IMR-90 (cell line): ENCODE measurements at regions not wholly inside any gene's neighbourhood (a gene's known extent, or its start where the extent isn't known, plus 50 kb on each side); places are given as distances from the start of the nearest gene placed in this dataset.

Experiments
- ATAC-seq: fragments of 200-7000 bp; cut with Tn5 transposase; 2 replicates; pipeline ENCODE4 v1.9.1; 2020; ENCODE audit warnings: low read depth, mild to moderate bottlenecking, moderate library complexity
- BruUV-seq: library from RNA; stranded (reverse); fragments of 400-500 nt; replicated peaks from 2 replicates; lab custom pipeline; 2021; lab: Mats Ljungman, UMichigan
- CTCF ChIA-PET: fragments of 300-600 bp; formaldehyde crosslinking; extraction: SDS; loops from one replicate; lab custom pipeline; 2021; ENCODE audit warnings: antibody characterized with exemption; lab: Yijun Ruan, JAX
- POLR2A ChIA-PET: fragments of 300-600 bp; sonication (Branson Sonifier 250); formaldehyde crosslinking; loops from one replicate; lab custom pipeline; 2022; ENCODE audit warnings: antibody characterized with exemption; ENCODE audit not compliant: unreplicated experiment; lab: Charles Lee
- DNase-seq: peaks from one replicate; pipeline ENCODE4 v3.0.0; 2013
- H2AFZ ChIP-seq: replicated peaks from 2 replicates; pipeline ENCODE3; 2013; ENCODE audit warnings: low read length, mild to moderate bottlenecking; ENCODE audit not compliant: poor library complexity
- H2AK5ac ChIP-seq: 2 replicates; pipeline ENCODE4 v1.6.1; 2013; ENCODE audit warnings: low read depth, low read length, inconsistent platforms
- H2AK9ac ChIP-seq: replicated peaks from 2 replicates; pipeline ENCODE3; 2013; ENCODE audit warnings: mild to moderate bottlenecking, low read depth, low read length, moderate library complexity; ENCODE audit not compliant: poor library complexity
- H2BK120ac ChIP-seq: 2 replicates; pipeline ENCODE4 v1.6.1; 2013; ENCODE audit warnings: low read depth, low read length, inconsistent platforms
- H2BK15ac ChIP-seq: 3 replicates; pipeline ENCODE4 v1.6.1; 2013; ENCODE audit warnings: low read depth, low read length, inconsistent platforms
- H2BK20ac ChIP-seq: 2 replicates; pipeline ENCODE4 v1.6.1; 2013; ENCODE audit warnings: low read depth, mild to moderate bottlenecking, inconsistent platforms, low read length, moderate library complexity
- H2BK5ac ChIP-seq: 2 replicates; pipeline ENCODE4 v1.6.1; 2013; ENCODE audit warnings: mild to moderate bottlenecking, low read depth, low read length, inconsistent platforms; ENCODE audit not compliant: poor library complexity, severe bottlenecking
- H3K14ac ChIP-seq: replicated peaks from 2 replicates; pipeline ENCODE4 v1.6.1; 2013; ENCODE audit warnings: low read depth, low read length, inconsistent platforms
- H3K18ac ChIP-seq: 2 replicates; pipeline ENCODE4 v1.6.1; 2013; ENCODE audit warnings: low read depth, low read length, control low read depth
- H3K23ac ChIP-seq: 2 replicates; pipeline ENCODE4 v1.6.1; 2013; ENCODE audit warnings: low read depth, low read length, inconsistent platforms
- H3K27ac ChIP-seq: 2 replicates; pipeline ENCODE4 v1.5.1; 2013; ENCODE audit warnings: mild to moderate bottlenecking, control low read depth, low read length; ENCODE audit not compliant: insufficient read depth
- H3K27me3 ChIP-seq: 2 replicates; pipeline ENCODE4 v1.6.1; 2013; ENCODE audit warnings: low read length; ENCODE audit not compliant: control insufficient read depth, insufficient read depth
- H3K36me3 ChIP-seq: 2 replicates; pipeline ENCODE4 v1.6.1; 2013; ENCODE audit warnings: low read length, mixed read lengths; ENCODE audit not compliant: control insufficient read depth, insufficient read depth
- H3K4ac ChIP-seq: 2 replicates; pipeline ENCODE4 v1.6.1; 2013; ENCODE audit warnings: low read depth, low read length, inconsistent platforms
- H3K4me1 ChIP-seq: 2 replicates; pipeline ENCODE4 v1.6.1; 2013; ENCODE audit warnings: low read length, mixed read lengths; ENCODE audit not compliant: control insufficient read depth, insufficient read depth
- H3K4me2 ChIP-seq: 2 replicates; pipeline ENCODE4 v1.6.1; 2013; ENCODE audit warnings: low read depth, mild to moderate bottlenecking, control low read depth, low read length, moderate library complexity
- H3K4me3 ChIP-seq: 2 replicates; pipeline ENCODE4 v1.5.1; 2013; ENCODE audit warnings: low read depth, mild to moderate bottlenecking, control low read depth, low read length, moderate library complexity; ENCODE audit not compliant: insufficient read depth
- H3K56ac ChIP-seq: 2 replicates; pipeline ENCODE4 v1.6.1; 2013; ENCODE audit warnings: low read length, inconsistent platforms; ENCODE audit not compliant: insufficient read depth; ENCODE audit errors: extremely low read depth
- H3K79me1 ChIP-seq, 2 experiments: 2 replicates each; pipeline ENCODE4 v1.6.1; 2013; ENCODE audit warnings: low read length in 2 of 2, inconsistent platforms in 1 of 2, low read depth in 1 of 2
- H3K9ac ChIP-seq: 2 replicates; pipeline ENCODE4 v1.6.1; 2013; ENCODE audit warnings: low read depth, low read length, control low read depth
- H3K9me1 ChIP-seq: 2 replicates; pipeline ENCODE4 v1.6.1; 2013; ENCODE audit warnings: low read length, inconsistent platforms; ENCODE audit not compliant: insufficient read depth
- H3K9me3 ChIP-seq: 2 replicates; pipeline ENCODE4 v1.6.1; 2013; ENCODE audit warnings: low read length; ENCODE audit not compliant: control insufficient read depth, insufficient read depth
- H4K20me1 ChIP-seq: 2 replicates; pipeline ENCODE4 v1.6.1; 2013; ENCODE audit warnings: low read length, inconsistent platforms; ENCODE audit not compliant: insufficient read depth
- H4K5ac ChIP-seq: 2 replicates; pipeline ENCODE4 v1.6.1; 2013; ENCODE audit warnings: mild to moderate bottlenecking, low read depth, low read length, control low read depth
- H4K8ac ChIP-seq, 2 experiments: 2 replicates each; pipeline ENCODE4 v1.6.1; 2013; ENCODE audit warnings: low read depth in 2 of 2, low read length in 2 of 2, control low read depth in 1 of 2, inconsistent platforms in 1 of 2
- H4K91ac ChIP-seq: 2 replicates; pipeline ENCODE4 v1.6.1; 2013; ENCODE audit warnings: low read depth, low read length, inconsistent platforms; ENCODE audit not compliant: insufficient read depth
- BHLHE40 ChIP-seq: fragments of 150-350 bp; IDR thresholded peaks from 2 replicates; pipeline ENCODE4 v1.6.1; 2016; ENCODE audit warnings: mild to moderate bottlenecking, low read depth, low read length
- CEBPB ChIP-seq: IDR thresholded peaks from 2 replicates; pipeline ENCODE4 v1.6.1; 2012; ENCODE audit warnings: low read depth, low read length, improper control_type of control experiment
- CHD1 ChIP-seq: IDR thresholded peaks from 2 replicates; pipeline ENCODE4 v1.6.1; 2012; ENCODE audit warnings: low read depth, low read length, improper control_type of control experiment
- ELK1 ChIP-seq: fragments of 150-350 bp; IDR thresholded peaks from 2 replicates; pipeline ENCODE4 v1.6.1; 2016; ENCODE audit warnings: low read depth, mild to moderate bottlenecking, low read length, moderate library complexity, borderline replicate concordance
- FOS ChIP-seq: fragments of 150-350 bp; IDR thresholded peaks from 2 replicates; pipeline ENCODE4 v1.6.1; 2016; ENCODE audit warnings: low read depth, low read length
- MAFK ChIP-seq: IDR thresholded peaks from 2 replicates; pipeline ENCODE4 v1.6.1; 2012; ENCODE audit warnings: low read depth, low read length, improper control_type of control experiment
- MAZ ChIP-seq: IDR thresholded peaks from 2 replicates; pipeline ENCODE4 v1.6.1; 2012; ENCODE audit warnings: low read depth, mild to moderate bottlenecking, low read length, improper control_type of control experiment, moderate library complexity, borderline replicate concordance
- MXI1 ChIP-seq: IDR thresholded peaks from 2 replicates; pipeline ENCODE4 v1.6.1; 2012; ENCODE audit warnings: low read depth, mild to moderate bottlenecking, low read length, moderate library complexity, borderline replicate concordance
- NFE2L2 ChIP-seq: fragments of 150-350 bp; IDR thresholded peaks from 2 replicates; pipeline ENCODE4 v1.6.1; 2016; ENCODE audit warnings: low read depth, mild to moderate bottlenecking, low read length
- POLR2A ChIP-seq: IDR thresholded peaks from 2 replicates; pipeline ENCODE4 v1.6.1; 2012; ENCODE audit warnings: mild to moderate bottlenecking, low read depth, low read length
- RAD21 ChIP-seq: IDR thresholded peaks from 2 replicates; pipeline ENCODE4 v1.6.1; 2012; ENCODE audit warnings: low read length, improper control_type of control experiment
- RCOR1 ChIP-seq: IDR thresholded peaks from 2 replicates; pipeline ENCODE4 v1.6.1; 2012; ENCODE audit warnings: mild to moderate bottlenecking, low read length, improper control_type of control experiment; ENCODE audit not compliant: insufficient replicate concordance
- RFX5 ChIP-seq: IDR thresholded peaks from 2 replicates; pipeline ENCODE4 v1.8.0; 2012; ENCODE audit warnings: low read depth, mild to moderate bottlenecking, low read length, moderate library complexity
- SMC3 ChIP-seq: fragments of 150-350 bp; IDR thresholded peaks from 2 replicates; pipeline ENCODE4 v1.6.1; 2016; ENCODE audit warnings: low read depth, mild to moderate bottlenecking, antibody characterized with exemption, low read length, moderate library complexity
- WGBS, 2 experiments: methylation state at CpG; one replicate each; pipeline versions ENCODE4 v1.1.5 to v1.1.7; 2013; ENCODE audit warnings: missing lambda C conversion rate in 2 of 2; ENCODE audit not compliant: insufficient read length in 1 of 2; ENCODE audit errors: extremely low coverage in 2 of 2; 5-methylcytosine and 5-hydroxymethylcytosine counted together
- dilution Hi-C: fragments of 300-500 bp; cut with HindIII; formaldehyde crosslinking; loops from one replicate; pipeline ENCODE4 v1.14.3; 2018; ENCODE audit warnings: low sequenced_read_pairs; ENCODE audit not compliant: unreplicated experiment
- in situ Hi-C: fragments of 300-500 bp; cut with MboI; formaldehyde crosslinking; loops from 3 replicates; pipeline ENCODE4 v1.14.3; 2019; ENCODE audit warnings: low sequenced_read_pairs, inconsistent platforms, mixed read lengths
- intact Hi-C: fragments of 100-400 bp; cut with micrococcal nuclease; formaldehyde crosslinking; loops from 2 replicates; pipeline ENCODE4 v1.10.0; 2022
- TF ChIP-seq, protein P1 (sequence below): fragments of 150-350 bp; IDR thresholded peaks from 2 replicates; pipeline ENCODE4 v1.6.1; 2017; ENCODE audit warnings: mild to moderate bottlenecking, antibody characterized with exemption, low read length, low read depth
- TF ChIP-seq, protein P2 (sequence below): conservative IDR thresholded peaks from 2 replicates; pipeline ENCODE4 v1.5.1; 2012; ENCODE audit warnings: mild to moderate bottlenecking, low read depth, low read length, improper control_type of control experiment

DNA sequence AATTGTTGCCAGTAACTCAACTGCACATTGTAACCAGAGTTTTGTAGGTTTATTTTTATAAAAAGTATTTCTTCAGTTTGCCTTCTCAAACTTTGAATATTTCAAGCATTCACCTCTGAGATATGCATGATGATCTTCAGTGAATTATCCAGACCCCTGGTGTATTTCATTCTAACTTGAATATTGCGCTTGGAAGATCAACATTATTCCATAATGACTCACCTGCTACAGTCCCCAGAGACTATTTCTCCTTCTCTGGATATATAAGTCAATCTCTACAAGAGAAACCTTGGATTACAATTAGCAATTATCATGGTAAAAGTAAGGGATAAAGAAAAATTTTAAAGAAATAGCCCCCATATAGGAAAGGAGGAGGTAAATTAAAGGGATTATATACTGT, 1041.0 kb downstream of the TLE1 start:
- Histone ChIP-seq H4K91ac (no peak overlapping the region), H3K27me3 (no peaks in the 10 kb centered on the region), H4K8ac (no peak overlapping the region), H3K4me1 (peaks cover 3% of the 10 kb centered on the region), H3K9me3 (no peaks in the 10 kb centered on the region), H2AFZ (no peak overlapping the region), H2BK15ac (no peak overlapping the region), H3K27ac (no peak overlapping the region), H3K14ac (no peak overlapping the region), H4K20me1 (no peaks in the 10 kb centered on the region), H2AK9ac (no peak overlapping the region), H2BK20ac (no peak overlapping the region), H3K4me3 (no peak overlapping the region), H3K23ac (no peak overlapping the region), H3K18ac (no peak overlapping the region), H3K4me2 (no peak overlapping the region), H3K56ac (no peak overlapping the region), H2BK5ac (no peak overlapping the region), H4K5ac (no peak overlapping the region), H3K36me3 (no peaks in the 10 kb centered on the region), H2BK120ac (no peak overlapping the region), H3K79me1 (no peaks in the 10 kb centered on the region), H3K4ac (no peak overlapping the region), H3K9me1 (no peaks in the 10 kb centered on the region), H3K9ac (no peak overlapping the region), H2AK5ac (no peak overlapping the region)
- BruUV-seq = no TSS peak
- in situ Hi-C loops (no loop called here), intact Hi-C loops (no loop called here), dilution Hi-C loops (no loop called here)
- no peak for TF ChIP-seq FOS
- no peak for TF ChIP-seq RFX5
- no peak for TF ChIP-seq CHD1
- no peak for TF ChIP-seq POLR2A
- TF ChIP-seq MAFK = no peak
- no peak for TF ChIP-seq RAD21
- no peak for TF ChIP-seq ELK1
- no peak for TF ChIP-seq BHLHE40
- TF ChIP-seq MAZ = no peak
- no peak for TF ChIP-seq MXI1
- no peak for TF ChIP-seq RCOR1
- no peak for TF ChIP-seq CEBPB
- TF ChIP-seq NFE2L2 = no peak
- TF ChIP-seq, protein P1, sequence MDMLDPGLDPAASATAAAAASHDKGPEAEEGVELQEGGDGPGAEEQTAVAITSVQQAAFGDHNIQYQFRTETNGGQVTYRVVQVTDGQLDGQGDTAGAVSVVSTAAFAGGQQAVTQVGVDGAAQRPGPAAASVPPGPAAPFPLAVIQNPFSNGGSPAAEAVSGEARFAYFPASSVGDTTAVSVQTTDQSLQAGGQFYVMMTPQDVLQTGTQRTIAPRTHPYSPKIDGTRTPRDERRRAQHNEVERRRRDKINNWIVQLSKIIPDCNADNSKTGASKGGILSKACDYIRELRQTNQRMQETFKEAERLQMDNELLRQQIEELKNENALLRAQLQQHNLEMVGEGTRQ = no peak
- no peak for TF ChIP-seq SMC3
- TF ChIP-seq, protein P2, sequence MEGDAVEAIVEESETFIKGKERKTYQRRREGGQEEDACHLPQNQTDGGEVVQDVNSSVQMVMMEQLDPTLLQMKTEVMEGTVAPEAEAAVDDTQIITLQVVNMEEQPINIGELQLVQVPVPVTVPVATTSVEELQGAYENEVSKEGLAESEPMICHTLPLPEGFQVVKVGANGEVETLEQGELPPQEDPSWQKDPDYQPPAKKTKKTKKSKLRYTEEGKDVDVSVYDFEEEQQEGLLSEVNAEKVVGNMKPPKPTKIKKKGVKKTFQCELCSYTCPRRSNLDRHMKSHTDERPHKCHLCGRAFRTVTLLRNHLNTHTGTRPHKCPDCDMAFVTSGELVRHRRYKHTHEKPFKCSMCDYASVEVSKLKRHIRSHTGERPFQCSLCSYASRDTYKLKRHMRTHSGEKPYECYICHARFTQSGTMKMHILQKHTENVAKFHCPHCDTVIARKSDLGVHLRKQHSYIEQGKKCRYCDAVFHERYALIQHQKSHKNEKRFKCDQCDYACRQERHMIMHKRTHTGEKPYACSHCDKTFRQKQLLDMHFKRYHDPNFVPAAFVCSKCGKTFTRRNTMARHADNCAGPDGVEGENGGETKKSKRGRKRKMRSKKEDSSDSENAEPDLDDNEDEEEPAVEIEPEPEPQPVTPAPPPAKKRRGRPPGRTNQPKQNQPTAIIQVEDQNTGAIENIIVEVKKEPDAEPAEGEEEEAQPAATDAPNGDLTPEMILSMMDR = no peak
- ATAC-seq (peak; percentile 35), DNase-seq (peak; percentile 78)
- ChIA-PET POLR2A (no interaction called here), CTCF (no interaction called here)
- WGBS, 2 experiments = no CpG with 5 or more reads among the region's 1 CpG
